HCT116 (cell line): ENCODE measurements at regions not wholly inside any gene's neighbourhood (a gene's known extent, or its start where the extent isn't known, plus 50 kb on each side); places are given as distances from the start of the nearest gene placed in this dataset.

ENCODE experiments used
- ATAC-seq: fragments of 200-7000 bp; cut with Tn5 transposase; 2 replicates; pipeline ENCODE4 v1.9.1; 2020; ENCODE audit warnings: mild to moderate bottlenecking, moderate library complexity
- BruUV-seq: library from RNA; stranded (reverse); fragments of 400-500 nt; replicated peaks from 2 replicates; lab custom pipeline; 2021; lab: Mats Ljungman, UMichigan
- CTCF ChIA-PET: fragments of 300-600 bp; sonication (Branson Sonifier 250); formaldehyde crosslinking; loops from one replicate; lab custom pipeline; 2021; ENCODE audit warnings: antibody characterized with exemption; lab: Charles Lee
- POLR2A ChIA-PET: fragments of 300-600, 350-600 bp; sonication (Branson Sonifier 250); formaldehyde crosslinking; loops from one replicate; lab custom pipeline; 2021; ENCODE audit warnings: antibody characterized with exemption; lab: Charles Lee
- RAD21 ChIA-PET, 2 experiments: fragments of 300-600 bp; sonication (Branson Sonifier 250); formaldehyde crosslinking; loops; one replicate each; lab custom pipeline; 2023; ENCODE audit warnings: low total read pairs in 2 of 2; ENCODE audit not compliant: uncharacterized antibody in 2 of 2, unreplicated experiment in 2 of 2, low non-redundant PET in 1 of 2; lab: Charles Lee
- DNase-seq: peaks from one replicate; pipeline ENCODE4 v3.0.0-alpha.2; 2010; ENCODE audit warnings: low read depth, low spot score
- H2AFZ ChIP-seq: fragments of 200-600 bp; shearing (Covaris generic), sonication (generic); 2 replicates; pipeline ENCODE4 v1.6.1; 2017; ENCODE audit warnings: low read depth, mixed run types, mixed read lengths, antibody characterized with exemption, low read length; ENCODE audit not compliant: poor library complexity, severe bottlenecking
- H3K27ac ChIP-seq: 2 replicates; pipeline ENCODE4 v1.5.1; 2012; ENCODE audit warnings: low read depth, low read length
- H3K27me3 ChIP-seq: fragments of 200-600 bp; sonication (generic); 2 replicates; pipeline ENCODE4 v1.6.1; 2016; ENCODE audit warnings: mixed run types, low read length, mixed read lengths; ENCODE audit not compliant: insufficient read depth
- H3K36me3 ChIP-seq, 2 experiments: fragments of 200-500 bp in 1 of 2; fragments of 200-600 bp in 1 of 2; sonication (Bioruptor generic) in 1 of 2; sonication (generic) in 1 of 2; 2 replicates each; pipeline versions ENCODE4 v1.5.1 to v1.6.1; 2014 to 2016; ENCODE audit warnings: low read length in 2 of 2, inconsistent platforms in 1 of 2, mixed read lengths in 1 of 2, mixed run types in 1 of 2; ENCODE audit not compliant: insufficient read depth in 2 of 2, control insufficient read depth in 1 of 2
- H3K4me1 ChIP-seq, 2 experiments: fragments of 200-600 bp in 1 of 2; sonication (generic) in 1 of 2; 2 replicates each; pipeline versions ENCODE4 v1.5.1 to v1.6.1; 2012 to 2017; ENCODE audit warnings: low read length in 2 of 2, inconsistent platforms in 1 of 2, mild to moderate bottlenecking in 1 of 2, mixed read lengths in 1 of 2, mixed run types in 1 of 2, moderate library complexity in 1 of 2; ENCODE audit not compliant: insufficient read depth in 2 of 2, control insufficient read depth in 1 of 2
- H3K4me2 ChIP-seq: fragments of 200-600 bp; sonication (generic); 2 replicates; pipeline ENCODE4 v1.6.1; 2017; ENCODE audit warnings: mixed run types, low read length, mixed read lengths
- H3K4me3 ChIP-seq, 2 experiments: fragments of 200-600 bp in 1 of 2; sonication (generic) in 1 of 2; replicated peaks in 1 of 2; 2 replicates each; pipeline ENCODE4 v1.5.1; 2011 to 2016; ENCODE audit warnings: low read length in 2 of 2, control low read depth in 1 of 2, low read depth in 1 of 2, mild to moderate bottlenecking in 1 of 2, mixed read lengths in 1 of 2, mixed run types in 1 of 2
- H3K79me2 ChIP-seq: fragments of 200-600 bp; sonication (generic); 2 replicates; pipeline ENCODE4 v1.6.1; 2017; ENCODE audit warnings: mild to moderate bottlenecking, mixed run types, low read length, moderate library complexity, mixed read lengths; ENCODE audit not compliant: insufficient read depth
- H3K9ac ChIP-seq: fragments of 200-600 bp; sonication (generic); 2 replicates; pipeline ENCODE4 v1.6.1; 2016; ENCODE audit warnings: low read length, mixed read lengths
- H3K9me2 ChIP-seq: fragments of 200-600 bp; sonication (generic), shearing (Covaris generic); 2 replicates; pipeline ENCODE4 v1.6.1; 2017; ENCODE audit warnings: mixed run types, mild to moderate bottlenecking, moderate library complexity; ENCODE audit not compliant: insufficient read depth
- H3K9me3 ChIP-seq, 2 experiments: fragments of 200-500 bp in 1 of 2; fragments of 200-600 bp in 1 of 2; sonication (Bioruptor generic) in 1 of 2; sonication (generic) in 1 of 2; 2 replicates each; pipeline ENCODE4 v1.6.1; 2014 to 2017; ENCODE audit warnings: low read length in 2 of 2, mixed read lengths in 2 of 2, inconsistent platforms in 1 of 2, low read depth in 1 of 2, mild to moderate bottlenecking in 1 of 2, mixed run types in 1 of 2, moderate library complexity in 1 of 2; ENCODE audit not compliant: control insufficient read depth in 1 of 2, insufficient read depth in 1 of 2
- H4K20me1 ChIP-seq: fragments of 200-600 bp; sonication (generic), shearing (Covaris generic); 2 replicates; pipeline ENCODE4 v1.6.1; 2017; ENCODE audit warnings: mixed run types, mild to moderate bottlenecking, moderate library complexity; ENCODE audit not compliant: insufficient read depth
- CBX3 ChIP-seq: IDR thresholded peaks from 2 replicates; pipeline ENCODE4 v1.6.1; 2012; ENCODE audit warnings: low read depth
- CEBPB ChIP-seq: IDR thresholded peaks from 2 replicates; pipeline ENCODE4 v1.6.1; 2012; ENCODE audit warnings: low read depth
- ELF1 ChIP-seq: IDR thresholded peaks from 2 replicates; pipeline ENCODE4 v1.6.1; 2012; ENCODE audit warnings: low read depth, borderline replicate concordance
- EZH2 ChIP-seq: fragments of 200-600 bp; sonication (generic); IDR thresholded peaks from 2 replicates; pipeline ENCODE4 v1.6.1; 2017; ENCODE audit warnings: antibody characterized with exemption, mixed run types
- JUND ChIP-seq: IDR thresholded peaks from 2 replicates; pipeline ENCODE4 v1.6.1; 2012
- MAX ChIP-seq: IDR thresholded peaks from 2 replicates; pipeline ENCODE4 v1.6.1; 2012
- POLR2A ChIP-seq: IDR thresholded peaks from 2 replicates; pipeline ENCODE4 v1.7.0; 2011; ENCODE audit warnings: borderline replicate concordance; ENCODE audit not compliant: insufficient read depth, insufficient read length; ENCODE audit errors: extremely low read depth
- REST ChIP-seq: IDR thresholded peaks from 2 replicates; pipeline ENCODE4 v1.6.1; 2012; ENCODE audit warnings: low read depth
- SIN3A ChIP-seq: IDR thresholded peaks from 2 replicates; pipeline ENCODE4 v1.6.1; 2012; ENCODE audit warnings: low read depth
- TCF7L2 ChIP-seq: IDR thresholded peaks from 2 replicates; pipeline ENCODE4 v1.7.0; 2011; ENCODE audit warnings: borderline replicate concordance, inconsistent platforms; ENCODE audit not compliant: insufficient read depth, insufficient read length; ENCODE audit errors: extremely low read depth
- ZNF274 ChIP-seq: fragments of 200-500 bp; sonication (Bioruptor generic); IDR thresholded peaks from 2 replicates; pipeline ENCODE4 v1.6.1; 2014; ENCODE audit warnings: mild to moderate bottlenecking, low read depth, low read length, inconsistent platforms
- intact Hi-C: fragments of 100-400 bp; cut with micrococcal nuclease; formaldehyde crosslinking; loops from 2 replicates; pipeline ENCODE4 v1.10.0; 2022

GRCh38 chr14:98999901-99000300, 272.1 kb downstream of the BCL11B start (continued):
- no peak for TF ChIP-seq REST

- Histone ChIP-seq H3K9me3 (no peaks in the 10 kb centered on the region), H3K27ac (no peak overlapping the region), H3K36me3 (no peaks in the 10 kb centered on the region), H3K4me3 (no peak overlapping the region), H3K79me2 (no peaks in the 10 kb centered on the region), H3K9ac (no peak overlapping the region), H3K4me1 (no peaks in the 10 kb centered on the region), H3K27me3 (no peaks in the 10 kb centered on the region), H3K4me2 (no peak overlapping the region), H3K9me2 (no peaks in the 10 kb centered on the region; the same call in 1 of the 2 replicates), H4K20me1 (no peaks in the 10 kb centered on the region), H2AFZ (no peak overlapping the region)
- ChIA-PET POLR2A (no interaction called here), RAD21 (no interaction called here), CTCF (no interaction called here)
- TF ChIP-seq ZNF274 (no peak), JUND (no peak), CEBPB (no peak), EZH2 (no peak), ELF1 (no peak), CBX3 (no peak), TCF7L2 (no peak), SIN3A (no peak), POLR2A (no peak), MAX (no peak)
- no TSS peak for BruUV-seq
- DNase-seq (no peak), ATAC-seq (no peak)
- intact Hi-C loops = no loop called here
Measured at GRCh38 chr14:99001241-99001640, 270.8 kb downstream of the BCL11B start.
